ENCODE measurements at regions not wholly inside any gene's neighbourhood (a gene's known extent, or its start where the extent isn't known, plus 50 kb on each side); places are given as distances from the start of the nearest gene placed in this dataset.

DNA sequence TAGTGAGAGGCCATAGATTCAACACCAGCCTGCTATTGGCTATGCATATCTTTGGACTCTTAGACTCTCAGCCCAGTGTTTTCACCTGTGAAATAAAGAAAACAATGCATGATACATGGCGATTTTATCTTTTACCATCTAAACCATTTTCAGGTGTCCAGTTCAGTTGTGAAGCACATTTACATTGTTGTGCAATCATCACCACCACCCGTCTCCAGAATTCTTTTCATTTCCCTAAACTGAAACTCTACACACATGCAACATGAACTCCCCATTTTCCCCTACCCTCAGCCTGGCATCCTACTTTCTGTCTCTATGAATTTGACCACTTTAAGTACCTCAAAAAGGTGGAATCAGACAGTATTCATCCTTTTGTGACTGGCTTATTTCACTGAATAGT lies 420.6 kb downstream of the MED10 start:
- TF ChIP-seq, protein P1, sequence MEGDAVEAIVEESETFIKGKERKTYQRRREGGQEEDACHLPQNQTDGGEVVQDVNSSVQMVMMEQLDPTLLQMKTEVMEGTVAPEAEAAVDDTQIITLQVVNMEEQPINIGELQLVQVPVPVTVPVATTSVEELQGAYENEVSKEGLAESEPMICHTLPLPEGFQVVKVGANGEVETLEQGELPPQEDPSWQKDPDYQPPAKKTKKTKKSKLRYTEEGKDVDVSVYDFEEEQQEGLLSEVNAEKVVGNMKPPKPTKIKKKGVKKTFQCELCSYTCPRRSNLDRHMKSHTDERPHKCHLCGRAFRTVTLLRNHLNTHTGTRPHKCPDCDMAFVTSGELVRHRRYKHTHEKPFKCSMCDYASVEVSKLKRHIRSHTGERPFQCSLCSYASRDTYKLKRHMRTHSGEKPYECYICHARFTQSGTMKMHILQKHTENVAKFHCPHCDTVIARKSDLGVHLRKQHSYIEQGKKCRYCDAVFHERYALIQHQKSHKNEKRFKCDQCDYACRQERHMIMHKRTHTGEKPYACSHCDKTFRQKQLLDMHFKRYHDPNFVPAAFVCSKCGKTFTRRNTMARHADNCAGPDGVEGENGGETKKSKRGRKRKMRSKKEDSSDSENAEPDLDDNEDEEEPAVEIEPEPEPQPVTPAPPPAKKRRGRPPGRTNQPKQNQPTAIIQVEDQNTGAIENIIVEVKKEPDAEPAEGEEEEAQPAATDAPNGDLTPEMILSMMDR (IDR thresholded peaks at IDR 0.05; ENCODE audit: insufficient read depth, low read depth, low read length) = no peak
- no peak for TF ChIP-seq EZH2 (IDR thresholded peaks at IDR 0.05; ENCODE audit: insufficient read depth, low read length)
